T-helper 2 cell treated with Interferon-gamma antibody and Interleukin-4, amounts not matched to agents 5 μg/mL and 100 μg/mL, for 36 hours (primary cell): ENCODE measurements at regions not wholly inside any gene's neighbourhood (a gene's known extent, or its start where the extent isn't known, plus 50 kb on each side); places are given as distances from the start of the nearest gene placed in this dataset.
"Not testable (repeated sequence)": the region's sequence is repeated elsewhere in the genome, so short reads cannot be mapped to it uniquely, and the experiment has no call there.

Source experiments
- DNase-seq: peaks from one replicate; pipeline ENCODE4 v3.0.0; 2021; ENCODE audit warnings: low spot score
- H3K27ac Mint-ChIP-seq: one replicate; pipeline ENCODE4 v1.8.0; 2021; ENCODE audit warnings: mild to moderate bottlenecking, mixed read lengths
- H3K27me3 Mint-ChIP-seq: one replicate; pipeline ENCODE4 v1.8.0; 2021; ENCODE audit warnings: low read depth, mixed read lengths
- H3K36me3 Mint-ChIP-seq: one replicate; pipeline ENCODE4 v1.8.0; 2021; ENCODE audit warnings: low read depth, mixed read lengths
- H3K4me1 Mint-ChIP-seq: one replicate; pipeline ENCODE4 v1.8.0; 2021; ENCODE audit warnings: low read depth, mixed read lengths
- H3K4me3 Mint-ChIP-seq: one replicate; pipeline ENCODE4 v1.8.0; 2022; ENCODE audit warnings: mild to moderate bottlenecking, moderate library complexity, mixed read lengths
- H3K9me3 Mint-ChIP-seq: one replicate; pipeline ENCODE4 v1.8.0; 2021; ENCODE audit warnings: mixed read lengths

DNA sequence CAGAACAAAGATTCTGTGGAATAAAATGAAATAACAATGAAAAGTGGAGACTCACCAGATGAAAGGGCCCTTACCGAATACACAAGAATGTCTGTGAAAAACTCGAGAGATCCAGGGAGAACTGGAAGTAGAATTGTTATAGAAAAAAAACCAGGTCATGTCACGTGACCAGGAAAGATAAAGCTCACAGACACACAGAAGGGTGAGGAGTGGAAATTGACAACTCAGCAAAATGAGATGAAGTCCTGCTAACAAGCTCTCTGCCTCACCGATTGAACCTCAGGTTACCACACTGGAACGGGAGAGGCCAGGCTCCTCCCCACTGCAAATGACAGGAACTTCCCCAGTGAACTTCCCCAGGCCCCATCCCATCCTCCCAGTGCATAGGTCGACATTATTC is 1618.0 kb upstream of the PCDH10 start:
- H3K4me3 Mint-ChIP-seq = no peak overlapping the region
- no peaks in the 10 kb centered on the region for H3K9me3 Mint-ChIP-seq
- H3K27me3 Mint-ChIP-seq = no peaks in the 10 kb centered on the region
- H3K27ac Mint-ChIP-seq = no peak overlapping the region
- no peaks in the 10 kb centered on the region for H3K36me3 Mint-ChIP-seq
- DNase-seq = no peak
- H3K4me1 Mint-ChIP-seq = no peaks in the 10 kb centered on the region

GRCh38 chr4:131534944-131535645 is 1614.0 kb upstream of the PCDH10 start:
- DNase-seq = no peak
- Mint-ChIP-seq H3K27ac (no peak overlapping the region), H3K36me3 (no peaks in the 10 kb centered on the region), H3K4me3 (no peak overlapping the region), H3K27me3 (no peaks in the 10 kb centered on the region), H3K9me3 (no peaks in the 10 kb centered on the region), H3K4me1 (no peaks in the 10 kb centered on the region)

GRCh38 chr4:131540256-131540655 is 1608.8 kb upstream of the PCDH10 start:
- Mint-ChIP-seq H3K27me3 (no peaks in the 10 kb centered on the region), H3K36me3 (no peaks in the 10 kb centered on the region), H3K27ac (no peak overlapping the region), H3K4me1 (no peaks in the 10 kb centered on the region), H3K9me3 (no peaks in the 10 kb centered on the region), H3K4me3 (no peak overlapping the region)
- no peak for DNase-seq

DNA sequence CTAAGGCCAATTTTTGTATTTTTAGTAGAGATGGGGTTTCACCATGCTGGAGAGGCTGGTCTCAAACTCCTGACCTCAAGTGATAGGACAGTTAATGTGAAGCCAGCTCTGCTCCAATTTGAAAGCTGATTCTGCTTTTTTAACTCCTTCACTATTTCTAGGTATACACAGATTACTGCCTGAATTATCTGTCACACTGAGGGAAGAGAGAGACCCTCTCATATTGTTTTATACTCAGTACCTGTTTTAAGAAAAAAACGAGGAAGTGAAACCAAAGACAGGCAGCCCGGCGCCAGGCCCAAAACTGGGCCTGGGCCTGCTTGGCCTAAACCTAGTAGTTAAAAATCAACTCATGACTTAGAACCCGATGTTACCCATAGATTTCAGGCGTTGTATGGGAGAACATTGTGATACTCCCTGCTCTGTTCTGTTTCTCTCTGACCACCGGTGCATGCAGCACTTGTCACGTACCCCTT is 1601.5 kb upstream of the PCDH10 start:
- no peak overlapping the region for H3K27ac Mint-ChIP-seq
- H3K36me3 Mint-ChIP-seq = no peaks in the 10 kb centered on the region
- H3K9me3 Mint-ChIP-seq = no peaks in the 10 kb centered on the region
- no peak overlapping the region for H3K4me3 Mint-ChIP-seq
- no peak for DNase-seq
- H3K27me3 Mint-ChIP-seq = no peaks in the 10 kb centered on the region
- no peaks in the 10 kb centered on the region for H3K4me1 Mint-ChIP-seq

GRCh38 chr4:131551306-131551705 is 1597.8 kb upstream of the PCDH10 start:
- Mint-ChIP-seq H3K4me1 (no peaks in the 10 kb centered on the region), H3K27me3 (no peaks in the 10 kb centered on the region), H3K36me3 (no peaks in the 10 kb centered on the region), H3K4me3 (no peak overlapping the region), H3K27ac (no peak overlapping the region), H3K9me3 (no peaks in the 10 kb centered on the region)
- no peak for DNase-seq

DNA sequence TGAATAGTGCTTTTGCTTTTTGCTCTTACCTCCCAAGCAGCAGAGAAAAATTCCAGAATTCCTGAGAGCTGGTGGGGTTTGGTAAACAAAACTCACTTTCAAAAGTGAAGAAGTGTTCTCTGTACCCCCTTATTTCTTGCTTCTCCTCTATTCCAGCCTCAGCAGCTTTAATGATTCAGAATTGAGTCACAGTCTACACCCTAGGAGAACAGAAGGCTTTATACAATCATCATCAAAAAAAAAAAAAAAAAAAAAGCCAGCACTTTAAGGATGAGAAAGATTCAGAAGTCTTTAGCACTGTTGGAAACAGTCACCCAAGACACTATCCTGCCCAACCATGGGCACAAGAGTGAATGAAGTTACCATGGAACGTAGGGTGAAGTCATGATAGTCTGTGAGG is 1583.1 kb upstream of the PCDH10 start:
- H3K36me3 Mint-ChIP-seq = no peaks in the 10 kb centered on the region
- no peaks in the 10 kb centered on the region for H3K27me3 Mint-ChIP-seq
- no peaks in the 10 kb centered on the region for H3K4me1 Mint-ChIP-seq
- H3K4me3 Mint-ChIP-seq = no peak overlapping the region
- H3K27ac Mint-ChIP-seq = no peak overlapping the region
- no peak for DNase-seq
- peaks cover 9% of the 10 kb centered on the region for H3K9me3 Mint-ChIP-seq

DNA sequence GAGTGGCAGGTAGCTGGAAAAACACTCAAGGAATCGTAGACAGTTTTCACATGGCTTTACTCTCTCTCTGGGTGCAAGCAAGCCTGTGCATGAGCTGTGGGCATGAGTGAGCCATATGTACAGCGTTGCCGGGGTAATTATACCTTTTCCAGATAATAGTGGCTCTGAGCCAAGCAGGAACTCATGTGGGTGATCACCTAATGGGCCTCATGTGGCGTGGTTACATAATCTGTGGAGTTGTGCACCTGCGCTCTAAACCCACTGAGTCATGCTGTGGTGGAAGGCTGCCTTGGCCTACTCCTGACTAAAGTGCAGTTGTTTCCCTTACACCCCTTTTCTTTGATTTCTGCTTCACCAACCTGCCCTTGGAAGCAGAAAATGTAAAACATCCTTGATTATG is 1564.5 kb upstream of the PCDH10 start:
- Mint-ChIP-seq H3K36me3 (no peaks in the 10 kb centered on the region), H3K27me3 (no peaks in the 10 kb centered on the region), H3K4me1 (no peaks in the 10 kb centered on the region), H3K9me3 (no peaks in the 10 kb centered on the region), H3K27ac (no peak overlapping the region), H3K4me3 (no peak overlapping the region)
- DNase-seq = no peak

GRCh38 chr4:131595140-131595539 is 1554.0 kb upstream of the PCDH10 start:
- no peaks in the 10 kb centered on the region for H3K27me3 Mint-ChIP-seq
- no peaks in the 10 kb centered on the region for H3K36me3 Mint-ChIP-seq
- no peaks in the 10 kb centered on the region for H3K9me3 Mint-ChIP-seq
- no peaks in the 10 kb centered on the region for H3K4me1 Mint-ChIP-seq
- no peak overlapping the region for H3K4me3 Mint-ChIP-seq
- no peak overlapping the region for H3K27ac Mint-ChIP-seq
- no peak for DNase-seq

GRCh38 chr4:131603705-131604104 is 1545.4 kb upstream of the PCDH10 start:
- no peaks in the 10 kb centered on the region for H3K36me3 Mint-ChIP-seq
- DNase-seq = no peak
- no peaks in the 10 kb centered on the region for H3K4me1 Mint-ChIP-seq
- H3K27ac Mint-ChIP-seq = no peak overlapping the region
- H3K9me3 Mint-ChIP-seq = no peaks in the 10 kb centered on the region
- H3K4me3 Mint-ChIP-seq = no peak overlapping the region
- no peaks in the 10 kb centered on the region for H3K27me3 Mint-ChIP-seq

- DNase-seq = no peak
- no peak overlapping the region for H3K27ac Mint-ChIP-seq
These were observed 1540.1 kb upstream of the PCDH10 start for GRCh38 chr4:131609039-131609438.

GRCh38 chr4:131610517-131610916 is 1538.6 kb upstream of the PCDH10 start:
- not testable (repeated sequence) for H3K27me3 Mint-ChIP-seq, H3K36me3 Mint-ChIP-seq, DNase-seq, H3K4me3 Mint-ChIP-seq, H3K9me3 Mint-ChIP-seq, H3K4me1 Mint-ChIP-seq, H3K27ac Mint-ChIP-seq

More at GRCh38 chr4:131609039-131609438, 1540.1 kb upstream of the PCDH10 start:
- Mint-ChIP-seq H3K9me3 (no peaks in the 10 kb centered on the region), H3K4me1 (no peaks in the 10 kb centered on the region), H3K4me3 (no peak overlapping the region), H3K27me3 (no peaks in the 10 kb centered on the region), H3K36me3 (no peaks in the 10 kb centered on the region)

DNA sequence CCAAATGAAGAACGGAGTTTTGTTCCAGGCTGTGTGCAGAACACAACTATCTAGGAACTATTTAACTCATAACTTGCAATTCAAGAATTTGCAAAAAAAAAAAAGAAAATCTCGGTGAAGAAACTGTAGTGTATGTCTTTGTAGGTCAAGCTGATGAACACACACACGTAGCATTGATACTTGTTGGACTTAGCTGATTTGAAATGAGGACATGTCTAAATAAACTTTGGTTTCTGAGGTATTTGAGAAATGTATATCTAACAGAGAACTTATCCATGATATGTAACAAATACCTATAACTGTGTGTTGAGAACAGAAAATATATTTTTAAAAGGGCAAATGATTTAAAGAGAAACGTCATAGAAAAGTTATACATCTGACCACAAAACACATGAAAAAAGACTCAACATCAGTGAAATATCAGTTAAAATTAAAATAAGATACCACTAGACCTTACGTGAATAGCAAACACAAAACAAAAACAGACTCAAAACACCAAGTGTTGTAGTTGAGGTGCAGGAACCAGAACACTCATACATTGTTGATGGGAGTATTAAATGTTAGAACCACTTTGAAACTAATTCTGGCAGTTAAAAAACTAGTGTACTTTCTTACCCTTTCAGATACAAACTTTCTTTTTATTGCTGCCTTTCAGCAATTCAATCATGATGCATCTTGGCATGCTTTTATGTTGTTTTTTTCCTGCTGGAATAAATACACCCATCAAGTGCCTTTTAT is 1535.8 kb upstream of the PCDH10 start:
- no peaks in the 10 kb centered on the region for H3K4me1 Mint-ChIP-seq
- no peak overlapping the region for H3K27ac Mint-ChIP-seq
- no peaks in the 10 kb centered on the region for H3K27me3 Mint-ChIP-seq
- no peak for DNase-seq
- no peak overlapping the region for H3K4me3 Mint-ChIP-seq
- no peaks in the 10 kb centered on the region for H3K9me3 Mint-ChIP-seq
- no peaks in the 10 kb centered on the region for H3K36me3 Mint-ChIP-seq

DNA sequence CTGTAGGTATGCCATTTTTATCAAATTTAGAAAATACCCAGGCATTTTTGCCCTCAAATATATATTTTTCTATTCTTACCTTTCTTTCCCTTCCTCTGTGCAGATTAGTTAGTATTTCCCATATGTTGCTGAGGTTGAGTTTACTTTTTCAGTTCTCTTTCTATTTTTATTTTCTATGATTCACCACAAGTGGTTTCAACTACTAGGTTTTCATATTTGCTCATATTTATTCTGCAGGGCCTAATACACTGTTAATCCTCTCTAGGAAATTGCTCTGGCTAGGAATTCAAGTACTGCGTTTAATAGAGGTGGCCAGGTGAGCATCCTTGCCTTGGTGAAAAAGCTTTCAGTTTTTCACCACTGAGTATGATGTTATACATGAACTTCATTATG is 1535.3 kb upstream of the PCDH10 start:
- no peak overlapping the region for H3K4me3 Mint-ChIP-seq
- H3K9me3 Mint-ChIP-seq = no peaks in the 10 kb centered on the region
- no peak overlapping the region for H3K27ac Mint-ChIP-seq
- no peak for DNase-seq
- H3K36me3 Mint-ChIP-seq = no peaks in the 10 kb centered on the region
- no peaks in the 10 kb centered on the region for H3K4me1 Mint-ChIP-seq
- no peaks in the 10 kb centered on the region for H3K27me3 Mint-ChIP-seq

- Mint-ChIP-seq H3K27ac (no peak overlapping the region), H3K9me3 (peaks cover 11% of the 10 kb centered on the region), H3K27me3 (no peaks in the 10 kb centered on the region), H3K4me3 (no peak overlapping the region), H3K4me1 (no peaks in the 10 kb centered on the region), H3K36me3 (no peaks in the 10 kb centered on the region)
- DNase-seq = no peak
These were observed 1516.2 kb upstream of the PCDH10 start for GRCh38 chr4:131632877-131633276.
